ENCODE measurements at regions not wholly inside any gene's neighbourhood (a gene's known extent, or its start where the extent isn't known, plus 50 kb on each side); places are given as distances from the start of the nearest gene placed in this dataset.

GRCh38 chr17:77879226-77879895, 79.1 kb upstream of the TNRC6C start:
- no peak for DNase-seq

DNA sequence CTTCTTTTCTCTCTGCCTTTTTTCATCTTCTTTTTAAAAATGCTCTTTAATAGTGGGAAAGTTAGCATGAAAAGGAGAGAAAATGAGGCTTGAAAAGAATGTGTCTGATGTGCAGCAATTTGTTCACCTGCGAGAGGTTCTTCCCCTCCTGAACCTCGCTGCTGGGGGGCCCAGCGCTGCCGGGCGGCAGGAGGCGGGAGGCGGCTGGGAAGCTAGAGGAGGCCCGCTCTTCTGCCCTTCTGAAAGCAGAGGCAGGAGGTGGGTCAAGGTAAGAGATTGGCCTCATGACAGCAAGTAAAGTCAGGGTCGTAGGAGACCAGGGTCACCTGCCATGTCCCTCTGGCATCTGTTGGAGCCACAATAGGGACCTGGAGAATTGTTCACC, 78.6 kb upstream of the TNRC6C start:
- no peak for DNase-seq

DNA sequence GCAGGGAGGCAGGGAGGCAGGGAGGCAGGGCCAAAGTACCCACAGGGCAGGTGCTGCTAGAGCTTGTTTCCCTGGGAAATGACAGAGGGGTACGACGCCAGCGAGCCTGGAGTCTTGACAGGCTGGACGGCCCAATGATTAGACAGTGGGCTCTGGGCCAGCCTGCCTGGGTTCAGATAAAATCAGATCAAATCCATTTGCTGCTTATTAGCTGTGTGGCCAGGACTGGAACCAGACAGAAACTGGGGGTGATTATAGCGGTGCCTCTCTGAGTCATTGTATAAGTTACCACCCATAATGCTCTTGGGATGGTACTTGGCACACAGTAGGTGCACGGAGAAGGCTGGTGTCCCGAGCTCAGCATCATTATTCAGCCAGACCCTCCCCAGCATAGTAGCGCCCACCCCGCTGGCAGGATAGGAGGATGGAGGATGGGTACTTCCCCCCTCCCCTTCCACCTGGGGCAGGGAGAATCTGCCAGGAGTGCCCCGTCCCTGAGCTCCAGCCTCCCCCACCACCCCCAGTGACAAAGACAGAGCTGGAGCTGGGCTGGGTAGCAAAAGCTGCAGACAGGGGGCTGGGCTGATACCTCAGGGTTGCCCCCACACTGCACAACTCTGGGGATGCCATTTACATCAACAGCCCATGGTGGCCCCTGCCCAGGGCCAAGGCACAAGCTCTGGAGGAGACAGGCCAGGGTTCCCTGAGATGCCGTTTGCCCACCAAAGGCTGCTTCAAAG, 77.6 kb upstream of the TNRC6C start:
- no peak for DNase-seq

DNA sequence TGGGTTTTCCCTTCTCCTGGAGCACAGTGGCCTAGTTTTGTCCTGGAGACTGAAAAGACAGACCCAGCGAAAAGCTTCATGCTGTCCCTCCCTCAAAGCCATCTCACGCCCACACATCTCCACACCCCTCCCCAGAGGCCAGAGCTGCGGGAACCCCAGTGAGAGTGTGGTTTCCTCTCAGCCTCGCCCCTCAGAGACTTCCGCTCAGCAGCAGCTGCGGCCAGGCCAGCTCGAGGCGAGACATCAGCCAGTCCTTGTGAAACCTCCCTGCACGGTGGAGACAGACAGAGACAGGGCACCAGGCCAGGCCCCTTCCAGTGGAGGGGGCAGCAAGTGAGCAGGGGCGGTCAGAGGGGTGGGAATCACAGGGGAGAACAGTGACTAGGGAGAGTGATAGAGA, 77.0 kb upstream of the TNRC6C start:
- peak; percentile 91 for DNase-seq

GRCh38 chr17:77882040-77882439, 76.5 kb upstream of the TNRC6C start:
- no peak for DNase-seq

- DNase-seq: peak; percentile 69 to 89
These were observed 75.9 kb upstream of the TNRC6C start for GRCh38 chr17:77882481-77883212.

DNA sequence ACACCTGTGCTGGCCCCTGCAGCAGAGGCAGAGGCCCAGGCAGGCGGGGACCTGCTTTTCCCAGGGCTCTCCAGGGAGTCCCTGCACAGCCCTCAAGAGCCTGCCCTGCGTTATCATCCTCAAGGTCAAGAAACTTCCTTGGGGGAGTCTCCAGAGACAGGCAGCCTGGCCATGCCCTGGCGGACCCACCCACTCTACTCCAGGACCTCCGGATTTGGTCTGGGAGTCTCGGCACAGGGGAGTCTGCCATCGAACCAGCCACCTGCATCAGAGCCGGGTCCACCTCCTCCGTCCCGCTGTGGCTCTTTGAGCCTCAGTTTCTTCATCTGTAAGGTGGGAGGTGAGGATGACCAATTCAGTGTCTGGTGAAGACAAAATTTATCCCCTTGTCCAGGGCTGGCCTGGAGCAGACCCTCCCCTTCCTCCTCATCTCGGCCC, 75.3 kb upstream of the TNRC6C start:
- no peak for DNase-seq

- no peak for DNase-seq
These were observed 74.5 kb upstream of the TNRC6C start for GRCh38 chr17:77884019-77884418.

DNA sequence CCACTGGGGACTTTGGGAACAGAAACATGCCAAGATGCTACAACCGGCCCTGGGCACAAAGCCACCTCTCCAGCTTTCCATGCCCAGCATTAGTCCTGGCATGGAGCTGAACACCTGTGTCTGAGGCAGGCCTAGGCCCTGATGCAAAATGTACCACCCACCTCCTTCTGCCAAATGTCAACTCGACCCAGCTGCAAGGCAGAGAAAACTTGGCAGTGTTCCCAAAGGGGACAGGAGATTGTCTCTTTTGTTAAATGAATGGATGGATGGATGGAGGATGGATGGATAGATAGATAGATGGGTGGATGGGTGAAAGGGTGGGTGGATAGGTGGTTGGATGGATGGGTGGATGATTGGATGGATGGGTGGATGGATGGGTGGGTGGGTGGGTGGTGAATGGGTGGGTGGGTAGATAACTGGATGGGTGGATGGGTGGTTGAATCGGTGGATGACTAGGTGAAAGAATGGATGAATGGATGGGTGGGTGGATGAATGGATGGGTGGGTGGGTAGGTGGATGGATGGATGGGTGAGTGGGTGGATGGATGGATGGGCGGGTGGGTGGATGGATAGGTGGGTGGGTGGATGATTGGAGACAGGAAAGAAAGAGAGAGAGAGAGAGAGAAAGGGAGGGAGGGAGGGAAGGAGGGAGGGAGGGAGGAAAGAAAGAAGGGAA, 73.4 kb upstream of the TNRC6C start:
- no peak for DNase-seq

DNA sequence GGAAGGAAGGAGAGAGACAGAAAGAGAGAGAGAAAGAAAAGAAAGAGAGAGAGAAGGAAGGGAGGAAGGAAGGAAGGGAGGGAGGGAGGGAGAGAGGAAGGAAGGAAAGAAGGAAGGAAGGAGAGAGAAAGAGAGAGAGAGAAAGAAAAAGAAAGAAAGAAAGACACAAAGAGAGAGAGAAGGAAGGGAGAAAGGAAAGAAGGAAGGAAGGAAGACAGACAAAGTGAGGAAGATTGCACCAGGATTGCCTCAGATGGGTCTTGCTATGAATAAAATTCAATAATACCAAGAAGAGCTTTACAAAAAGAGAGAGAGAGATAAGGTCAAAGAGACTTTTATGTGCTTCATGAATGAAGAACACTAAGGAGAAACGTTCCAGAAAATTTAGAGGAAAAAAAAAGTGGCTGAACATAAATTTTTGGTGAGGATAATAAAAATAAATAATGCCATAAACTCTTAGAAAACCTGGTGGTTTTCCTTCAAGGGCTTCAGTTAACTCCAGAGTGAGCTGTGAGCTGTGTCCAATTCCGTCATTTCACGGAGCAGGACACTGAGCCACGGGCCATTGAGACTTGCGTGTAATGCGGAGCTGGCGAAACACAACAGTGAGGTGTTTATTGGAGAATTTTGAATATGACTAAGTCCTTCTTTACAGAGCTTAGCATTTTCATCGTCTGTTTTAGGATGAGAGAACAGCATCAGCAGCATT, 72.7 kb upstream of the TNRC6C start:
- no peak for DNase-seq

DNA sequence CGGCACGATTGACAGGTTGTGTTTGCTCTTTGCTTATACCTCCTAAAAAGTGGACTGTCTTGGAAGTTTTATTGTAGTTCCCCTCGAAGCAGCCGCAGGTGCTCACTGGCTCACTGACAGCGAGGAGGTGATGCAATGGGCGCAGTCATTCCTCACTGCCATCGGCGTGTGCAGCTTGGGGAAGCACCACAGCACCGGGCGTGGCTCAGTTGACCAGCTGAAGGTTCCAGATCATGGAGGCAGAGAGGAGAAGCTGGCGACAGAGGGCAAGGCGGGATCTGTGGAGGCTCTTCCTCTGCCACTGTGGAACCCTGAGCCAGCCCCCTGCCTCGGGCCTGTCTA, 72.1 kb upstream of the TNRC6C start:
- DNase-seq: peak; percentile 62 to 73

DNA sequence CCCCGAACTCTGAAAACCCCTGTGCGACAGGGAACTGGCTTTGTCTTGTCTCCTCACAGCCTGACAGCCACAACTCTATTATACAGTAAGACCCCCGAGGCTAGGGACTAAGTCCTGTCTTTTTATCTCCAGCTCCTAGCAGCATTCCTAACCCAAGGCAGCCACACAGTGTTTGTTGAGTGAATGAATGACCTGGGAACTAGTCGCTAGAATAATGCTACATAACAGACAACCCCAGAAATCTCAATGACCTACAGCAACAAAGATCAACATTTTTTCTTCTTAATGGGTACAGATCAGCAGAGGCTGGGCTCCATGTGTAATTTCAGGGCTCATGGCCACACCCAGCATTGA, 71.4 kb upstream of the TNRC6C start:
- DNase-seq: no peak

- peak; percentile 66 to 77 for DNase-seq
These were observed 70.8 kb upstream of the TNRC6C start for GRCh38 chr17:77887464-77888241.

DNA sequence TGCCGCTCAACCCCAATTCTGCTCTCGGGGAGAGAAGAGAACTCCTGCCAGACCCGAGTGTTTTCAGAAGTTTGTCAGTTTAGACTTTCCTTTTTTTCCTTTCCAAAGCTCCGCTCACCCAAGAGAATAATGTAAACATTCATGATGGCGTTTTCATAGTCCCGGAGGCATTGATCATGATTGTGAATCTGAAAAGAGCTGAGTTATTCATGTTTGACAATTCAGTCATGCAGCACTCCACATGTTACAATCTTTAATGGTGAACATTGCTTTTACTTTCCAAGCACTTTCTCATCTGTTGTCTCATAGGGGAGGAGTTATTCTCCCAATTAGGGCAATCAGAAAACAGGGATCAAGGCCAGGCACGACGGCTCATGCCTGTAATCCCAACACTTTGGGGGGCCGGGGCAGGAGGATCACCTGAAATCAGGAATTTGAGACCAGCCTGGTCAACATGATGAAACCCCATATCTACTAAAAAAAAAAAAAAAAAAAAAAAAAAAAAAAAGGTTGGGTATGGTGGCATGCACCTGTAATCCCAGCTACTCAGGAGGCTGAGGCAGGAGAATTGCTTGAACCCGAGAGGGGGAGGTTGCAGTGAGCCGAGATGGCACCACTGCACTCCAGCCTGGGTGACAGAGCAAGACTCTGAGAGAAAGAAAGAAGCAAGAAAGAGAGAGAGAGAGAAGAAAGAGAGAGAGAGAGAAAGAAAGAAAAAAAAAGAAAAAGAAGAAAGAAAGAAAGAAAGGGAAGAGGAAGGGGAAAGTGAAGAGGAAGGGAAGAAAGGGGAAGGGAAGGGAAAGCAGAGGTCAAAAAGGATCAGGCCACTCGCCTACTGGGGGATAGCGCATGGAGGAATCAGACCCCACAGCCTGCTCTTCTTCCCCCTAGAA, 70.0 kb upstream of the TNRC6C start:
- DNase-seq: no peak

- no peak for DNase-seq
These were observed 69.4 kb upstream of the TNRC6C start for GRCh38 chr17:77889135-77889505.

GRCh38 chr17:77889866-77890760, 68.4 kb upstream of the TNRC6C start:
- no peak for DNase-seq

- DNase-seq: no peak
These were observed 67.7 kb upstream of the TNRC6C start for GRCh38 chr17:77890771-77891170.

- DNase-seq: no peak
These were observed 66.9 kb upstream of the TNRC6C start for GRCh38 chr17:77891602-77892001.

DNA sequence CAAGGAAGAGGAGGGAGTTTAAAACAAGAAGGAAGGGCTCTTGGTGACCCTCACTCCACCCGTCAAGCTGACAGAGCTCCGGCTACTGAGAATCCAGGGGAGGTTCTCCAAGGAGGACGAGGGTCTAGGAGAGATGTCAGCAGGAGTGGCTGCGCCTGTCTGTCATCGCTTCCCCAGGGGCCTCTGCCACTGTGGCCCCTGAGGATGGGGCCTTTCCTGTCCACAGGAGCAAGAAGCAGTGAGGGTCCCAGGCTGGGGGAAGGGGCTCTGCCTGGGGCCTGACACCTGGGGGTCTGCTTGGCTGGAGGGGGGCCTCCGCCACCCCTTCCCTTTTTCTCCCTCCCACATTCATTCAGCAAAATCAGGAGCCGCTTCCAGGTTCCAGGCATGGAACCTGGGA, 66.5 kb upstream of the TNRC6C start:
- no peak for DNase-seq

Measured in inflammatory macrophage (primary cell).